Right lobe of liver (tissue), 6 donors: ENCODE measurements at regions not wholly inside any gene's neighbourhood (a gene's known extent, or its start where the extent isn't known, plus 50 kb on each side); places are given as distances from the start of the nearest gene placed in this dataset.

Experiments
- ATAC-seq, 4 donors: fragments of 200-7000 bp; cut with Tn5 transposase; one replicate each; pipeline ENCODE4 v1.9.1; 2020; ENCODE audit warnings: mild to moderate bottlenecking in 4 of 4, moderate library complexity in 4 of 4
- DNase-seq, 3 donors: peaks; one replicate each; pipeline ENCODE4 v3.0.0-alpha.2; 2020
- H3K27ac ChIP-seq, 3 donors: fragments of 200-600 bp; one replicate each; pipeline ENCODE4 v1.8.0; 2022
- H3K27me3 ChIP-seq, 2 donors: fragments of 200-600 bp; one replicate each; pipeline ENCODE4 v1.8.0; 2022
- H3K36me3 ChIP-seq, 4 donors: fragments of 200-600 bp; sonication (generic) in 1 of 4; one replicate each; pipeline versions ENCODE4 v1.5.1 to v1.8.0; 2017 to 2022; ENCODE audit warnings: control low read depth in 1 of 4
- H3K4me1 ChIP-seq, 4 donors: fragments of 200-600 bp; sonication (generic) in 1 of 4; one replicate each; pipeline versions ENCODE4 v1.5.1 to v1.8.0; 2017 to 2022; ENCODE audit warnings: control low read depth in 1 of 4
- H3K4me3 ChIP-seq, 3 donors: fragments of 200-600 bp; one replicate each; pipeline ENCODE4 v1.8.0; 2022
- H3K9me3 ChIP-seq, 4 donors: fragments of 200-600 bp; sonication (generic) in 1 of 4; one replicate each; pipeline versions ENCODE4 v1.5.1 to v1.8.0; 2017 to 2022; ENCODE audit warnings: control low read depth in 1 of 4
- CTCF ChIP-seq, 4 donors: fragments of 200-600 bp in 3 of 4; fragments of 450-650 bp in 1 of 4; IDR thresholded peaks; one replicate each; pipeline versions ENCODE4 v1.5.1 to v1.8.0; 2016 to 2022; ENCODE audit warnings: antibody characterized with exemption in 4 of 4, mild to moderate bottlenecking in 2 of 4
- POLR2A ChIP-seq: fragments of 450-650 bp; IDR thresholded peaks from one replicate; pipeline ENCODE4 v1.6.1; 2017; ENCODE audit warnings: antibody characterized with exemption, mild to moderate bottlenecking
- WGBS: methylation state at CpG from one replicate; pipeline ENCODE4 v1.1.6; 2018; ENCODE audit warnings: low coverage, low lambda C conversion rate; ENCODE audit not compliant: insufficient coverage; ENCODE audit errors: missing lambda C conversion rate; 5-methylcytosine and 5-hydroxymethylcytosine counted together
- intact Hi-C, 2 donors: fragments of 100-400 bp; cut with DNase I; formaldehyde crosslinking; loops; one replicate each; pipeline versions ENCODE4 v1.11.2 to v1.14.1; 2022
- donor health status: DM: no; HTN: yes; CAD: no.
- donor health status: DM: no; HTN: no; CAD: no.
- donor health status: DM: no; HTN: no; CAD: no.
- donor health status: DM: no; HTN: yes; CAD: no.
- donor health status: DM: no; HTN: yes; CAD: no.

GRCh38 chr13:83272652-83273240, 609.5 kb downstream of the SLITRK1 start:
- Histone ChIP-seq H3K4me3 (no peak overlapping the region), H3K36me3 (no peaks in the 10 kb centered on the region), H3K27me3 (no peaks in the 10 kb centered on the region), H3K9me3 (no peaks in the 10 kb centered on the region), H3K4me1 (no peaks in the 10 kb centered on the region), H3K27ac (no peak overlapping the region)
- whole genome bisulfite sequencing, result 26% methylated on average over 1 of the region's 1 CpG
- TF ChIP-seq POLR2A (no peak), CTCF (IDR thresholded peaks at IDR 0.05) (no peak)
- ATAC-seq (no peak), DNase-seq (no peak)
- intact Hi-C loops, result no loop called here

DNA sequence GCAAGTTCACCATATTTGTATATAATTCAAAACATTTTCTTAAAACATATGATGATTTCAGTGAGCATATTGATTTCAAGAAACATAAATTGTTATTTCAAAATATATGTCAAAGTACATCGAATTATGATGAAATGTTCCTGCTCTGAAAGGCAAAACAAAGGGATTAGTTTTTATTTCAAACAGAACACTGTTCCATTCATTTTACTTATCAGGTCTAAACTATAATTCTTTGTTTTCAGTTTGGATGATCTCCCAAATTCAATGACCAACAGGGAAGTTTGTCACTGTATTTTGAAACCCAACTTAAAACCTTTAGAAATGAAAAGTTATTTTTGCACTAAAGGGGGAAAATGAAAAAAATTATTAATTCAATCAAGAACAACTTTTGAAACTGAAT, 610.2 kb downstream of the SLITRK1 start:
- TF ChIP-seq CTCF (IDR thresholded peaks at IDR 0.05), result no peak
- H3K27ac ChIP-seq, result no peak overlapping the region
- H3K36me3 ChIP-seq, result no peaks in the 10 kb centered on the region
- no peak for DNase-seq
- H3K4me1 ChIP-seq, result no peaks in the 10 kb centered on the region
- intact Hi-C loops, result no loop called here
- no peaks in the 10 kb centered on the region for H3K9me3 ChIP-seq
- no peak overlapping the region for H3K4me3 ChIP-seq
- no peaks in the 10 kb centered on the region for H3K27me3 ChIP-seq
- 36% methylated on average over 1 of the region's 1 CpG for WGBS
- ATAC-seq, result no peak

DNA sequence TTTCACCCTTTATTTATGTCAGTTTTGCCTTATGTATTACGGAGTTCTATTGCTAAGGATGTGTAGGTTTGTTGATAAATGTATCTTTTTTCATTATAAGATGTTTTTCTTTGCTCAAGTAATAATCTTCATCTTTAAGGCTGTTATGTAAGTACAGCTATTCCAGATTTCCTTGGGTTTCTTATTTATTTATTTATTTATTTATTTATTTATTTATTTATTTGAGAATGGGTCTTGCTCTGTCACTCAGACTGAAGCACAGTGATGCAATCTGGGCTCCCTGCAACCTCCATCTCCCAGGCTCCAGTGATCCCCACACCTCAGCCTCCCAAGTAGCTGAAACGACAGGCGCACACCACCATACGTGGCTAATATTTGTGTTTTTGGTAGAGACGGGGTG, 617.0 kb downstream of the SLITRK1 start:
- intact Hi-C loops, result no loop called here
- H3K27ac ChIP-seq, result no peak overlapping the region
- no peaks in the 10 kb centered on the region for H3K36me3 ChIP-seq
- H3K4me1 ChIP-seq, result no peaks in the 10 kb centered on the region
- no peak for DNase-seq
- ATAC-seq, result no peak
- no peak overlapping the region for H3K4me3 ChIP-seq
- no peaks in the 10 kb centered on the region for H3K9me3 ChIP-seq
- TF ChIP-seq CTCF (IDR thresholded peaks at IDR 0.05) (no peak), POLR2A (no peak)
- WGBS, result 48% methylated on average over 5 of the region's 5 CpGs
- no peaks in the 10 kb centered on the region for H3K27me3 ChIP-seq

- no peak for ATAC-seq
- DNase-seq, result no peak
- no peaks in the 10 kb centered on the region for H3K9me3 ChIP-seq
- no peak overlapping the region for H3K27ac ChIP-seq
- no peak overlapping the region for H3K4me3 ChIP-seq
- intact Hi-C loops, result no loop called here
- no peak for TF ChIP-seq CTCF (IDR thresholded peaks at IDR 0.05)
- TF ChIP-seq POLR2A, result no peak
- no peaks in the 10 kb centered on the region for H3K36me3 ChIP-seq
- WGBS, result 66% methylated on average over 5 of the region's 6 CpGs
- no peaks in the 10 kb centered on the region for H3K4me1 ChIP-seq
- H3K27me3 ChIP-seq, result no peaks in the 10 kb centered on the region
Measured at GRCh38 chr13:83248751-83249150, 633.5 kb downstream of the SLITRK1 start.

- intact Hi-C loops, result no loop called here
- no peak for ATAC-seq
- Histone ChIP-seq H3K27me3 (no peaks in the 10 kb centered on the region), H3K4me3 (no peak overlapping the region), H3K4me1 (no peaks in the 10 kb centered on the region), H3K27ac (no peak overlapping the region), H3K9me3 (peaks cover 0 to 3% (median 0%) of the 10 kb centered on the region in 4 donors), H3K36me3 (no peaks in the 10 kb centered on the region)
- 40% methylated on average over 1 of the region's 1 CpG for WGBS
- TF ChIP-seq POLR2A (no peak), CTCF (IDR thresholded peaks at IDR 0.05) (no peak)
- no peak for DNase-seq
Measured at GRCh38 chr13:83232626-83233025, 649.6 kb downstream of the SLITRK1 start.
